Ovary (tissue), 3 donors: ENCODE measurements at regions not wholly inside any gene's neighbourhood (a gene's known extent, or its start where the extent isn't known, plus 50 kb on each side); places are given as distances from the start of the nearest gene placed in this dataset.

Experiments
- CTCF ChIP-seq, 3 donors: fragments of 450-650 bp in 2 of 3; fragments of 200-600 bp in 1 of 3; IDR thresholded peaks; one replicate each; pipeline versions ENCODE4 v1.5.1 to v1.8.0; 2016 to 2022; ENCODE audit warnings: antibody characterized with exemption in 3 of 3, mild to moderate bottlenecking in 1 of 3
- POLR2A ChIP-seq: fragments of 450-650 bp; IDR thresholded peaks from one replicate; pipeline ENCODE4 v1.6.1; 2017; ENCODE audit warnings: antibody characterized with exemption, mild to moderate bottlenecking, moderate library complexity
- donor health status: DM: no; HTN: no; CAD: no.

- no peak for TF ChIP-seq CTCF (IDR thresholded peaks at IDR 0.05)
- TF ChIP-seq POLR2A = no peak
Measured at GRCh38 chr6:23089981-23090380, 520.6 kb downstream of the HDGFL1 start.
